ENCODE measurements at regions not wholly inside any gene's neighbourhood (a gene's known extent, or its start where the extent isn't known, plus 50 kb on each side); places are given as distances from the start of the nearest gene placed in this dataset.
A peak's percentile ranks its signal among the peaks of the same experiment; 100 is the strongest.
"Not testable (repeated sequence)": the region's sequence is repeated elsewhere in the genome, so short reads cannot be mapped to it uniquely, and the experiment has no call there.

- no peak for DNase-seq
Observed at GRCh38 chr17:77087650-77088454, 52.9 kb upstream of the SEC14L1 start.

- DNase-seq, result peak; percentile 97
Observed at GRCh38 chr17:77088455-77089123, 52.2 kb upstream of the SEC14L1 start.

GRCh38 chr17:77089124-77089490 lies 51.7 kb upstream of the SEC14L1 start:
- no peak for DNase-seq

- not testable (repeated sequence) for DNase-seq
Observed at GRCh38 chr17:77089949-77090348, 50.8 kb upstream of the SEC14L1 start.

- no peak for DNase-seq
Observed at GRCh38 chr17:77090476-77090875, 50.3 kb upstream of the SEC14L1 start.
